Mammary epithelial cell (primary cell): ENCODE measurements at regions not wholly inside any gene's neighbourhood (a gene's known extent, or its start where the extent isn't known, plus 50 kb on each side); places are given as distances from the start of the nearest gene placed in this dataset.

Experiments used
- CTCF ChIP-seq, 2 donors: IDR thresholded peaks in 1 of 2; conservative IDR thresholded peaks in 1 of 2; 2 replicates each; pipeline ENCODE4 v1.5.1; 2011 to 2012; ENCODE audit warnings: inconsistent platforms in 2 of 2, low read length in 2 of 2, mild to moderate bottlenecking in 2 of 2, control low read depth in 1 of 2, low read depth in 1 of 2; ENCODE audit not compliant: insufficient read depth in 1 of 2; ENCODE audit errors: extremely low read depth in 1 of 2
- EZH2 ChIP-seq: IDR thresholded peaks from 2 replicates; pipeline ENCODE4 v1.6.1; 2012; ENCODE audit warnings: low read length, inconsistent platforms, borderline replicate concordance

- TF ChIP-seq CTCF (conservative IDR thresholded peaks at IDR 0.05 in 1 of 2, IDR thresholded peaks at IDR 0.05 in 1 of 2; ENCODE audit: extremely low read depth in 1 of 2, insufficient read depth in 1 of 2, low read depth in 1 of 2, low read length in 2 of 2) = no peak
- TF ChIP-seq EZH2 = no peak
These were observed 268.4 kb downstream of the HS3ST1 start for GRCh38 chr4:11160288-11160687.
